ENCODE measurements at regions not wholly inside any gene's neighbourhood (a gene's known extent, or its start where the extent isn't known, plus 50 kb on each side); places are given as distances from the start of the nearest gene placed in this dataset.
A peak's percentile ranks its signal among the peaks of the same experiment; 100 is the strongest.

GRCh38 chr7:12064586-12065127 lies 146.4 kb upstream of the TMEM106B start:
- H3K4me3 ChIP-seq (ENCODE audit: low read length in 2 of 2): no peak overlapping the region
- no peaks in the 10 kb centered on the region for H3K27me3 ChIP-seq (ENCODE audit: control insufficient read depth in 2 of 2, insufficient read depth in 2 of 2, low read length in 2 of 2)
- H3K4me1 ChIP-seq (ENCODE audit: control insufficient read depth in 2 of 2, insufficient read depth in 2 of 2, low read length in 2 of 2): no peaks in the 10 kb centered on the region
- no peak overlapping the region for H3K27ac ChIP-seq (ENCODE audit: low read depth in 2 of 2, low read length in 2 of 2)
- H3K36me3 ChIP-seq (ENCODE audit: control insufficient read depth in 2 of 2, insufficient read depth in 2 of 2, low read length in 2 of 2): no peaks in the 10 kb centered on the region
- no peaks in the 10 kb centered on the region for H3K9me3 ChIP-seq (ENCODE audit: control insufficient read depth in 2 of 2, low read length in 2 of 2)
- no peak overlapping the region for H3K9ac ChIP-seq (ENCODE audit: low read depth in 1 of 2, low read length in 2 of 2)

GRCh38 chr7:12066004-12066403 lies 145.1 kb upstream of the TMEM106B start:
- H3K27me3 ChIP-seq (ENCODE audit: control insufficient read depth in 2 of 2, insufficient read depth in 2 of 2, low read length in 2 of 2): no peaks in the 10 kb centered on the region
- H3K36me3 ChIP-seq (ENCODE audit: control insufficient read depth in 2 of 2, insufficient read depth in 2 of 2, low read length in 2 of 2): no peaks in the 10 kb centered on the region

DNA sequence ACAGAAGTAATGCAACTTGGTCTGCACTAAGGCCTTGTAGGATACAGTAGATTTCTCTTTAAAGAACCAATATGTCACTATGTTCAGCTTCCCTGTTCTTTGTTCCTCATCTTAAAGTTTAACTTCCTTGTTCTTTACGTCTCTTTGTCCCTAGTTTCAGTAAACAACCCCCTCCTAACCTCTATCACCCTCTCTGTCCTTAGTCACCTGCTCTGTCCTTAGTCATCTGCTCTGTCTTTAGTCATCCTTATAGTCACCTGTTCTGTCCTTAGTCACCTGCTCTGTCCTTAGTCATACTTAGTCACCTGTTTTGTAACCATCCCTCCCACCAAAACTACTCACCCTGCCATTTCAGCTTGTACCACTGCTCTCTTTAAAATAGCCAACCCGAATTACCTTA lies 144.6 kb upstream of the TMEM106B start:
- Histone ChIP-seq H3K9ac (ENCODE audit: low read depth in 1 of 2, low read length in 2 of 2) (no peak overlapping the region), H3K4me1 (ENCODE audit: control insufficient read depth in 2 of 2, insufficient read depth in 2 of 2, low read length in 2 of 2) (no peaks in the 10 kb centered on the region), H3K27me3 (ENCODE audit: control insufficient read depth in 2 of 2, insufficient read depth in 2 of 2, low read length in 2 of 2) (no peaks in the 10 kb centered on the region), H3K36me3 (ENCODE audit: control insufficient read depth in 2 of 2, insufficient read depth in 2 of 2, low read length in 2 of 2) (no peaks in the 10 kb centered on the region), H3K27ac (ENCODE audit: low read depth in 2 of 2, low read length in 2 of 2) (peak overlapping the region in 1 of 2 donors; percentile 39), H3K4me3 (ENCODE audit: low read length in 2 of 2) (no peak overlapping the region), H3K9me3 (ENCODE audit: control insufficient read depth in 2 of 2, low read length in 2 of 2) (no peaks in the 10 kb centered on the region)

More at GRCh38 chr7:12066004-12066403, 145.1 kb upstream of the TMEM106B start:
- Histone ChIP-seq H3K9me3 (ENCODE audit: control insufficient read depth in 2 of 2, low read length in 2 of 2) (no peaks in the 10 kb centered on the region), H3K4me3 (ENCODE audit: low read length in 2 of 2) (no peak overlapping the region), H3K27ac (ENCODE audit: low read depth in 2 of 2, low read length in 2 of 2) (peak overlapping the region in 1 of 2 donors; percentile 39), H3K4me1 (ENCODE audit: control insufficient read depth in 2 of 2, insufficient read depth in 2 of 2, low read length in 2 of 2) (no peaks in the 10 kb centered on the region), H3K9ac (ENCODE audit: low read depth in 1 of 2, low read length in 2 of 2) (no peak overlapping the region)

DNA sequence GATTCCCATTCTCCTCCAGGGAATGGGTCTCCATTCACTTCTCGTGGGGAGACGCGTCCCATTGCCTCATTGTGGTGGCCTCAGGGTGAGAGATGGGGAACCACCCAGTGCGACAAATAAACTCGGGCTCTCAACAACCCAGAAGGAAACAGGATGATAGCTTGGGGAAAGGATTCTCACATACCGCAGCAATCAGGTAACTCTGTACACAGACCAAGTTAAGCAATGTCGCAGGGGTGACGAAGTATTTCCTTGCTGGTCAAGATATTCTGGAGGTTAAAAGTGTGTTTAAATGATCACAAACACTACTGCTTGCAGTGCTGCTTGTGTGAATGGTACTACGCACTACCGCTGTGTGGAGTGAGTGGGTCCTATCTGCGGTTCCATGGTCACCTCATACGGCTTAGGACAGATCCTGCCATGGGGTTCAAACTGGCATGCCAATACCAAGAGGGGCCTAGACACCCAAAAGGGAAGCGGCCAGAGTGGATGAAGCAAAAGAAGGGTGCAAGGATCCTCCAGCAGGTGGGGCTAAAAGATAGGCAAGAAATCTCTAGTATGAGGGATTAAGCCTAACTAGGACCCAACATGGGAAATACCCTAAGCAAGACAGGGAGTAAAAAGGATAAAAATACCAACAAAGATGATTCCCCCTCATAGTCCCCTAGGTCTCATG lies 143.8 kb upstream of the TMEM106B start:
- Histone ChIP-seq H3K4me3 (ENCODE audit: low read length in 2 of 2) (no peak overlapping the region), H3K36me3 (ENCODE audit: control insufficient read depth in 2 of 2, insufficient read depth in 2 of 2, low read length in 2 of 2) (no peaks in the 10 kb centered on the region), H3K4me1 (ENCODE audit: control insufficient read depth in 2 of 2, insufficient read depth in 2 of 2, low read length in 2 of 2) (no peaks in the 10 kb centered on the region), H3K27ac (ENCODE audit: low read depth in 2 of 2, low read length in 2 of 2) (no peak overlapping the region), H3K9ac (ENCODE audit: low read depth in 1 of 2, low read length in 2 of 2) (no peak overlapping the region), H3K27me3 (ENCODE audit: control insufficient read depth in 2 of 2, insufficient read depth in 2 of 2, low read length in 2 of 2) (no peaks in the 10 kb centered on the region), H3K9me3 (ENCODE audit: control insufficient read depth in 2 of 2, low read length in 2 of 2) (no peaks in the 10 kb centered on the region)

- Histone ChIP-seq H3K4me1 (ENCODE audit: control insufficient read depth in 2 of 2, insufficient read depth in 2 of 2, low read length in 2 of 2) (no peaks in the 10 kb centered on the region), H3K36me3 (ENCODE audit: control insufficient read depth in 2 of 2, insufficient read depth in 2 of 2, low read length in 2 of 2) (no peaks in the 10 kb centered on the region), H3K27ac (ENCODE audit: low read depth in 2 of 2, low read length in 2 of 2) (no peak overlapping the region), H3K4me3 (ENCODE audit: low read length in 2 of 2) (no peak overlapping the region), H3K9me3 (ENCODE audit: control insufficient read depth in 2 of 2, low read length in 2 of 2) (no peaks in the 10 kb centered on the region), H3K9ac (ENCODE audit: low read depth in 1 of 2, low read length in 2 of 2) (no peak overlapping the region), H3K27me3 (ENCODE audit: control insufficient read depth in 2 of 2, insufficient read depth in 2 of 2, low read length in 2 of 2) (no peaks in the 10 kb centered on the region)
Measured at GRCh38 chr7:12069757-12070156, 141.3 kb upstream of the TMEM106B start.

- Histone ChIP-seq H3K9ac (ENCODE audit: low read depth in 1 of 2, low read length in 2 of 2) (no peak overlapping the region), H3K4me1 (ENCODE audit: control insufficient read depth in 2 of 2, insufficient read depth in 2 of 2, low read length in 2 of 2) (no peaks in the 10 kb centered on the region), H3K36me3 (ENCODE audit: control insufficient read depth in 2 of 2, insufficient read depth in 2 of 2, low read length in 2 of 2) (no peaks in the 10 kb centered on the region), H3K27ac (ENCODE audit: low read depth in 2 of 2, low read length in 2 of 2) (no peak overlapping the region), H3K27me3 (ENCODE audit: control insufficient read depth in 2 of 2, insufficient read depth in 2 of 2, low read length in 2 of 2) (no peaks in the 10 kb centered on the region), H3K9me3 (ENCODE audit: control insufficient read depth in 2 of 2, low read length in 2 of 2) (peaks cover 0 to 3% of the 10 kb centered on the region in 2 donors), H3K4me3 (ENCODE audit: low read length in 2 of 2) (no peak overlapping the region)
Measured at GRCh38 chr7:12074889-12075288, 136.2 kb upstream of the TMEM106B start.

DNA sequence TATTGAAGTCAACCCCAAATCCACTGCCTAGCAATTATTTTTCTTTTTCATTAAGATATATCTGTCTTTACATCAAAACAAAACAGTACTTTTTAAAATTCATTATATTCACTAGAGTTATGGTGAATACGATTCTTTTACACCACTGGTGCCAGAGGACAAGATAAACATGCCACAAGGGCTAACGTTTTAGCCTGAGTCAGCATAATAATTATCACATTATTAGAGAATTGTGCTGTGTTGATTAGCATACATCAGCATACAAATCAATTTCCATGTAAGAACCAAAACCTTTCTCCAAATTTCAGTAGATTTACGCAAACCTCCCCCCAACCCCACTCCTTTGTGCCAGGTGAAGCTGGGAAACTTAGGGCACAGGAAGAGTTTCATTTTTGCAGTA lies 131.1 kb upstream of the TMEM106B start:
- Histone ChIP-seq H3K27me3 (ENCODE audit: control insufficient read depth in 2 of 2, insufficient read depth in 2 of 2, low read length in 2 of 2) (no peaks in the 10 kb centered on the region), H3K9ac (ENCODE audit: low read depth in 1 of 2, low read length in 2 of 2) (no peak overlapping the region), H3K36me3 (ENCODE audit: control insufficient read depth in 2 of 2, insufficient read depth in 2 of 2, low read length in 2 of 2) (no peaks in the 10 kb centered on the region), H3K4me3 (ENCODE audit: low read length in 2 of 2) (no peak overlapping the region), H3K9me3 (ENCODE audit: control insufficient read depth in 2 of 2, low read length in 2 of 2) (peaks cover 0 to 2% of the 10 kb centered on the region in 2 donors), H3K27ac (ENCODE audit: low read depth in 2 of 2, low read length in 2 of 2) (no peak overlapping the region), H3K4me1 (ENCODE audit: control insufficient read depth in 2 of 2, insufficient read depth in 2 of 2, low read length in 2 of 2) (no peaks in the 10 kb centered on the region)

- Histone ChIP-seq H3K27ac (ENCODE audit: low read depth in 2 of 2, low read length in 2 of 2) (no peak overlapping the region), H3K9me3 (ENCODE audit: control insufficient read depth in 2 of 2, low read length in 2 of 2) (no peaks in the 10 kb centered on the region), H3K27me3 (ENCODE audit: control insufficient read depth in 2 of 2, insufficient read depth in 2 of 2, low read length in 2 of 2) (no peaks in the 10 kb centered on the region), H3K36me3 (ENCODE audit: control insufficient read depth in 2 of 2, insufficient read depth in 2 of 2, low read length in 2 of 2) (no peaks in the 10 kb centered on the region), H3K4me3 (ENCODE audit: low read length in 2 of 2) (no peak overlapping the region), H3K4me1 (ENCODE audit: control insufficient read depth in 2 of 2, insufficient read depth in 2 of 2, low read length in 2 of 2) (no peaks in the 10 kb centered on the region), H3K9ac (ENCODE audit: low read depth in 1 of 2, low read length in 2 of 2) (no peak overlapping the region)
Measured at GRCh38 chr7:12085516-12085915, 125.6 kb upstream of the TMEM106B start.

GRCh38 chr7:12089951-12090756 lies 120.9 kb upstream of the TMEM106B start:
- Histone ChIP-seq H3K4me1 (ENCODE audit: control insufficient read depth in 2 of 2, insufficient read depth in 2 of 2, low read length in 2 of 2) (no peaks in the 10 kb centered on the region), H3K9me3 (ENCODE audit: control insufficient read depth in 2 of 2, low read length in 2 of 2) (no peaks in the 10 kb centered on the region), H3K27ac (ENCODE audit: low read depth in 2 of 2, low read length in 2 of 2) (no peak overlapping the region), H3K27me3 (ENCODE audit: control insufficient read depth in 2 of 2, insufficient read depth in 2 of 2, low read length in 2 of 2) (no peaks in the 10 kb centered on the region), H3K36me3 (ENCODE audit: control insufficient read depth in 2 of 2, insufficient read depth in 2 of 2, low read length in 2 of 2) (no peaks in the 10 kb centered on the region), H3K9ac (ENCODE audit: low read depth in 1 of 2, low read length in 2 of 2) (no peak overlapping the region), H3K4me3 (ENCODE audit: low read length in 2 of 2) (no peak overlapping the region)

- H3K27me3 ChIP-seq (ENCODE audit: control insufficient read depth in 2 of 2, insufficient read depth in 2 of 2, low read length in 2 of 2): no peaks in the 10 kb centered on the region
- no peaks in the 10 kb centered on the region for H3K36me3 ChIP-seq (ENCODE audit: control insufficient read depth in 2 of 2, insufficient read depth in 2 of 2, low read length in 2 of 2)
- no peak overlapping the region for H3K4me3 ChIP-seq (ENCODE audit: low read length in 2 of 2)
- H3K9me3 ChIP-seq (ENCODE audit: control insufficient read depth in 2 of 2, low read length in 2 of 2): no peaks in the 10 kb centered on the region
- H3K4me1 ChIP-seq (ENCODE audit: control insufficient read depth in 2 of 2, insufficient read depth in 2 of 2, low read length in 2 of 2): no peaks in the 10 kb centered on the region
- H3K27ac ChIP-seq (ENCODE audit: low read depth in 2 of 2, low read length in 2 of 2): no peak overlapping the region
- no peak overlapping the region for H3K9ac ChIP-seq (ENCODE audit: low read depth in 1 of 2, low read length in 2 of 2)
Measured at GRCh38 chr7:12090757-12091221, 120.3 kb upstream of the TMEM106B start.

Data from mucosa of rectum (tissue), 2 donors.